Psoas muscle (tissue), 7 donors: ENCODE measurements at regions not wholly inside any gene's neighbourhood (a gene's known extent, or its start where the extent isn't known, plus 50 kb on each side); places are given as distances from the start of the nearest gene placed in this dataset.

ENCODE experiments used
- ATAC-seq, 4 donors: fragments of 200-7000 bp; cut with Tn5 transposase; one replicate each; pipeline ENCODE4 v1.9.1; 2020; ENCODE audit warnings: moderate library complexity in 3 of 4, mild to moderate bottlenecking in 2 of 4
- DNase-seq, 2 donors: peaks; one replicate each; pipeline ENCODE4 v3.0.0-alpha.2; 2020
- H3K27ac ChIP-seq: fragments of 200-600 bp; one replicate; pipeline ENCODE4 v1.8.0; 2022
- H3K27me3 ChIP-seq, 3 donors: fragments of 200-600 bp in 1 of 3; one replicate each; pipeline versions ENCODE4 v1.6.1 to v1.8.0; 2013 to 2022; ENCODE audit warnings: low read length in 2 of 3, mild to moderate bottlenecking in 2 of 3, moderate library complexity in 1 of 3; ENCODE audit not compliant: insufficient read depth in 3 of 3
- H3K36me3 ChIP-seq, 2 donors: fragments of 200-600 bp in 1 of 2; one replicate each; pipeline versions ENCODE4 v1.6.1 to v1.8.0; 2013 to 2022; ENCODE audit warnings: low read depth in 1 of 2, mild to moderate bottlenecking in 1 of 2, moderate library complexity in 1 of 2; ENCODE audit not compliant: insufficient read depth in 1 of 2
- H3K4me1 ChIP-seq: fragments of 200-600 bp; one replicate; pipeline ENCODE4 v1.8.0; 2022
- H3K4me3 ChIP-seq: fragments of 200-600 bp; one replicate; pipeline ENCODE4 v1.8.0; 2022; ENCODE audit warnings: mild to moderate bottlenecking
- H3K9me3 ChIP-seq: fragments of 200-600 bp; one replicate; pipeline ENCODE4 v1.8.0; 2022
- WGBS, 3 donors: extraction: QIAGEN DNeasy Blood & Tissue Kit; methylation state at CpG; one replicate each; pipeline versions ENCODE4 v1.1.6 to v1.1.7; 2013; 5-methylcytosine and 5-hydroxymethylcytosine counted together
- intact Hi-C, 2 donors: fragments of 100-400 bp; cut with DNase I; formaldehyde crosslinking; loops; one replicate each; pipeline versions ENCODE4 v1.11.0 to v1.14.2; 2022
- TF ChIP-seq, protein P1 (sequence below): fragments of 200-600 bp; IDR thresholded peaks from one replicate; pipeline ENCODE4 v1.8.0; 2022; ENCODE audit warnings: antibody characterized with exemption
- donor health status: healthy with polysubstance abuse.
- donor health status: DM: no; HTN: no; CAD: no; lungs with moderate emphysema.
- donor health status: Bipolar disorder and iron deficiency.
- donor health status: healthy.
- donor health status: DM: yes; HTN: yes; CAD: no.
- donor health status: DM: no; HTN: no; CAD: no.
- donor health status: DM: yes; HTN: yes; CAD: no.

DNA sequence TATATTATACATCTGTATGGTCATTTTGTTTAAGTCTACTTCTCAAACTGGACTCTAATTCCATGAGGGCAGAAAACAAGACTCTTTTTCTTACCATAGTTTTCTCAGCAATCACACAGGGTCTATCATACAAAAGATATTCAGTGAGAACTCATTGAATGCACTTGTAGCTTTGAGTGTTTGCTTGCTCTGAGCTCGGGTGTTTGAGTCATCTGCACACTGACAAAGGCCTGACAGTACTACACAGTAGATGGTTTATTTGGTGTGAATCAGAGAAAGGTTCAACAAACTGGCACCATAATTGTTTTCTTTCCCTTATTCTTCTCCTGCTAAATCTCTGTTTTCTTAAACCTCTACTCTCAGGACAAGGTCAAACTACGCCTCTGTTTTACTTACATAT is 586.4 kb downstream of the LMO7 start:
- 48 to 86% (median 82%) methylated on average over 2 of the region's 2 CpGs for WGBS, 3 donors
- Histone ChIP-seq H3K9me3 (no peaks in the 10 kb centered on the region), H3K36me3 (no peaks in the 10 kb centered on the region), H3K4me1 (peaks cover 12% of the 10 kb centered on the region), H3K27me3 (no peaks in the 10 kb centered on the region), H3K27ac (no peak overlapping the region), H3K4me3 (no peak overlapping the region)
- TF ChIP-seq, protein P1, sequence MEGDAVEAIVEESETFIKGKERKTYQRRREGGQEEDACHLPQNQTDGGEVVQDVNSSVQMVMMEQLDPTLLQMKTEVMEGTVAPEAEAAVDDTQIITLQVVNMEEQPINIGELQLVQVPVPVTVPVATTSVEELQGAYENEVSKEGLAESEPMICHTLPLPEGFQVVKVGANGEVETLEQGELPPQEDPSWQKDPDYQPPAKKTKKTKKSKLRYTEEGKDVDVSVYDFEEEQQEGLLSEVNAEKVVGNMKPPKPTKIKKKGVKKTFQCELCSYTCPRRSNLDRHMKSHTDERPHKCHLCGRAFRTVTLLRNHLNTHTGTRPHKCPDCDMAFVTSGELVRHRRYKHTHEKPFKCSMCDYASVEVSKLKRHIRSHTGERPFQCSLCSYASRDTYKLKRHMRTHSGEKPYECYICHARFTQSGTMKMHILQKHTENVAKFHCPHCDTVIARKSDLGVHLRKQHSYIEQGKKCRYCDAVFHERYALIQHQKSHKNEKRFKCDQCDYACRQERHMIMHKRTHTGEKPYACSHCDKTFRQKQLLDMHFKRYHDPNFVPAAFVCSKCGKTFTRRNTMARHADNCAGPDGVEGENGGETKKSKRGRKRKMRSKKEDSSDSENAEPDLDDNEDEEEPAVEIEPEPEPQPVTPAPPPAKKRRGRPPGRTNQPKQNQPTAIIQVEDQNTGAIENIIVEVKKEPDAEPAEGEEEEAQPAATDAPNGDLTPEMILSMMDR, result no peak
- intact Hi-C loops, result no loop called here
- ATAC-seq (no peak), DNase-seq (no peak)

DNA sequence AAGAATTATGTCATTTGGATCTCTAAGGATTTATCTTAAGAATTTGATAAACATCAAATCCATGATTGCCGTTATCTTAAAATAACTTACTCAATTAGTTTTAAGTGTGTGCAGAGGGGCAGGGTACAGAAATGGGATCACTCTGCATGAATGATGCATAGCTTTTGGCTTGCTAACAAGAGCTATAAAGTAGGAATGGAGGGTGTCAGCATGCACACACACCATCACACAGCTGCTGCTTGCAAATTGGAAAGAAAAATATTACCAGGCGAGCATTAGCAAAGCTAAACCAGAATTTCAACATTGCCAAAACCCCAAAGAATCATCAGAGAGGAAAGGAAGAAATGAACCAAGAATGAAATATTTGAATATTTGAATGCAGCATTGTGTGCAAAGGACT is 580.6 kb downstream of the LMO7 start:
- TF ChIP-seq, protein P1, result no peak
- Histone ChIP-seq H3K9me3 (no peaks in the 10 kb centered on the region), H3K4me3 (no peak overlapping the region), H3K27me3 (no peaks in the 10 kb centered on the region), H3K4me1 (no peaks in the 10 kb centered on the region), H3K27ac (no peak overlapping the region), H3K36me3 (no peaks in the 10 kb centered on the region)
- DNase-seq (no peak), ATAC-seq (no peak)
- intact Hi-C loops, result no loop called here
- WGBS, 3 donors, result 20 to 47% (median 23%) methylated on average over 2 of the region's 2 CpGs

DNA sequence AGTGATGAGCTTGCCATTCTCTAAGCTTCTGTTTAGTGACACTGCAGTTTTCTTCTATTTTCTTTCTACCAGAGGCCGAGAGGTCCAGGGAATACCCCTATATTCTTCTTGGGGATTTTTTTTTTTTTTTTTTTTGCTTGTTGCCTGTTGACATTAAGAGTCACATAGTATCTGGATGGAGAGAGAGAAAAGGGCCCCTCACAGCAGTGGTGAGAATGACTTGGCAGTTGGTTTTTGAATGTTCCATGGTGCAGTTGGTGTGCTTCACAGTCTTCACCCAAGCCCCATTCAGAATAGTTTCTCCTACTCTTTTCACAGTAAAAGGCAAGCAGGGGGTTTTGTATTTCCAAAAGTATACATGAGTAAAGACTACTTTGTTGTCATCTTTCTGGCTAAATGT is 577.9 kb downstream of the LMO7 start:
- H3K27ac ChIP-seq, result no peak overlapping the region
- no peaks in the 10 kb centered on the region for H3K9me3 ChIP-seq
- H3K36me3 ChIP-seq, result no peaks in the 10 kb centered on the region
- TF ChIP-seq, protein P1, result no peak
- H3K4me3 ChIP-seq, result no peak overlapping the region
- H3K27me3 ChIP-seq, result no peaks in the 10 kb centered on the region
- intact Hi-C loops, result no loop called here
- no peak for DNase-seq
- H3K4me1 ChIP-seq, result no peaks in the 10 kb centered on the region
- ATAC-seq, result no peak
- 92 to 100% (median 94%) methylated on average over 1 of the region's 1 CpG for WGBS, 3 donors

DNA sequence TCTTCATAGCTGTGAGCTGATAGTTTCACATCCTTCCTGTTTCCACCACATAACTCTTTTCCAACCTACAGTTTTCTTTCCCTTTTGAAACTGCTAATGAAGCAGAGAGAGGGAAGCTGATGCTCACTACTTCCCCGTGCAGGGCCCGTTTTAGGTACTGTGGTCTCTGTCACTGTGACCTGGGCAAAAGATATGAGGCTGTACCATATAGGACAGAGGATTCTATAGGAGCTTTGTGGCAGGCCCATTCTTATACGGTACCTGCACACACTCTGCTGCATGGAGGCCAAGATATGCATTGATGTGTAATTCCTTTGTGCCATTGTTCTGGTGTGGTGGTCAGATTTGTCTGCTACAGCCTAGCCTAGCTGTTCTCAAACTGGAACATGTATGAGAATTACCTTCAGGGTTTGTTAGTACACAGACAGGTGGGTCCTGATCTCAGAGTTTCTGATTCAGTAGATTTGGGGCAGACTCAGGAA is 577.3 kb downstream of the LMO7 start:
- H3K4me3 ChIP-seq, result no peak overlapping the region
- H3K36me3 ChIP-seq, result no peaks in the 10 kb centered on the region
- intact Hi-C loops, result no loop called here
- no peak overlapping the region for H3K27ac ChIP-seq
- WGBS, 3 donors, result 70 to 82% (median 71%) methylated on average over 3 of the region's 3 CpGs
- DNase-seq (no peak), ATAC-seq (no peak)
- H3K9me3 ChIP-seq, result no peaks in the 10 kb centered on the region
- H3K4me1 ChIP-seq, result no peaks in the 10 kb centered on the region
- H3K27me3 ChIP-seq, result no peaks in the 10 kb centered on the region
- TF ChIP-seq, protein P1, result no peak

DNA sequence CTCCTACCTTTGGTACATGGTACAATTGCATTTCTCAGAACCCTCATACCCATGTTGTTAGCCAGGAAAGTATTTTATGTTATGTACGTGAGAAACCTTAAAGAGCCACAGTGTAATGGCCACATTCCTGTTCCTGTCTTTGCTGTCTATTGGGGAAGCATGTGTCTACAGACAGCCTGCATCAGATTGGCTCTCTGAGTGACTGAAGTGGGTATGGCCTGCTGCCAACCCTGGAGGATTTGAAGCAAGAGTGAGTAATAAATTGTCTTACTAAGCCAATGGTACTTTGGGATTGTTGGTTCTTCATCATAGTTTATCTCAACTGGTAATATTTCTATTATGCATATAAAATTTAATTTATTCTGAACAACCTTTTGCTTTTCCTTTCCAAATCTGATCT is 574.1 kb downstream of the LMO7 start:
- H3K4me3 ChIP-seq, result no peak overlapping the region
- no peaks in the 10 kb centered on the region for H3K4me1 ChIP-seq
- 87 to 95% (median 90%) methylated on average over 1 of the region's 1 CpG for WGBS, 3 donors
- no peak for ATAC-seq
- H3K9me3 ChIP-seq, result no peaks in the 10 kb centered on the region
- H3K27me3 ChIP-seq, result no peaks in the 10 kb centered on the region
- no peaks in the 10 kb centered on the region for H3K36me3 ChIP-seq
- intact Hi-C loops, result no loop called here
- TF ChIP-seq, protein P1, result no peak
- no peak overlapping the region for H3K27ac ChIP-seq
- DNase-seq, result no peak
